GM19240 (cell line): ENCODE measurements at regions not wholly inside any gene's neighbourhood (a gene's known extent, or its start where the extent isn't known, plus 50 kb on each side); places are given as distances from the start of the nearest gene placed in this dataset.

Source experiments
- DNase-seq: peaks from one replicate; pipeline ENCODE4 v3.0.0; 2011; ENCODE audit warnings: low spot score; ENCODE audit not compliant: insufficient read length

DNA sequence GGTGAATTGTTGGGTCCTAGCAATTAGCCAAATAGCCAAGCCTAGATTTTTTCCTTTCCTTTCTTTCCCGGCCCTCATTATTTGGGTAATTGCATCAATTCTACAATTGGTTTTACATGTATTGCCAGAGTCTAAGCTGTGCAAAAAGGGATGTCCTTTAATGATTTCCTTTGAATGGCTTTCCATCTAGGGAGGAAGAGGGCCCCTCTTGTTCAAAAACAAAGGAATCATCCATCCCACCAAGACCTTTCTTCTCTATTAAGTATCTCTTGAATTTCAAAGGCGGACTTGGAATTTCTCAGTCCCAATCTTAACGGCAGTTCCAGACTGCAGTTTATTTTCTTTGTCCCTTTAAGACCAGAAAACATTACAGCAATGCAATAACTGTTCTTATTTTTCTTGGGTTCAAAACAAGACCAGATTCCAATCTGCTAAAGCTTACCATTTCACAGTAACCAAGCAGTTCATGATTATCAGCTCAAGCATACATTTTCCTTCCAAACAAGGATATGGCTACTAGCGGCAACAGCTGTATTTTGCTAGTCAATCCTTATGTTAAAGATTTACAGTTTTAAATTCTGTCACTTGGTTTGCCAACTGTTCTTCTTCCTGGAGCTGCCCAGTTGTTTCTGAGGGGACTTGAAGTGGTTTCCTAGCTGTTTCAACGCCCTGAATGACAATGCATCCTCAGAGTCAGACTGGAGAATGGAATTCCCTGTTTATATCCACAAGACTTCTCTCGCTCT lies 91.4 kb upstream of the LRIG1 start:
- no peak for DNase-seq

DNA sequence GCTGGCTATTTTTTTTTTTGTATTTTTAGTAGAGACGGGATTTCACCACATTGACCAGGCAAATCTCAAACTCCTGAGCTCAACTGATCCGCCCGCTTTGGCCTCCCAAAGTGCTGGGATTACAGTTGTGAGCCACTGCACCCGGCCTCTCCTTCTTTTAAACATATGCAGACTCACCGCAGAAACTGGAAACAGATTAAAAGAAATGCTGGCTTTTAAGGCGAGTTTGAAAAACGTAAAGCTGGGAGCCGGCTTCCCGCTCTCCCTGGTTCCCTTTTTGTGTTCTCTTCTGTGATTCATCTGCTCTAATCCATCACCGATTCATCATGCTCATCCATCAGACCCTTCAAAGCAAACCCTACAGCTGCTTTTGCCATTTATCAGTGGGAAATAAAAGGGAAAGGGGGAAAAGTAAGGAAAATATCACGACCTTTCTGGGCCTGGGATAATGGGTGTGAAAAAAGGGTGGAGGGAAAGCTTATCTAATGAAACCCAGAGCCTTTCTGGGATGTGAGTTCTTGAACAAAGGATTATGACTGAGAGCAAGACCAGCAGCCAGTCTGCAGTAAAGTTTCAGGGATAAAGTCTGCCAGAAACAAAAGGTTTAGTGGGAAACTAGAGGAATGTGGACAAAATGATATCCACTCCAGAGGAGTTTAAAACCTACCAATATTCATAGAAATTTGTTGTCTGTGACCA lies 92.3 kb upstream of the LRIG1 start:
- no peak for DNase-seq

DNA sequence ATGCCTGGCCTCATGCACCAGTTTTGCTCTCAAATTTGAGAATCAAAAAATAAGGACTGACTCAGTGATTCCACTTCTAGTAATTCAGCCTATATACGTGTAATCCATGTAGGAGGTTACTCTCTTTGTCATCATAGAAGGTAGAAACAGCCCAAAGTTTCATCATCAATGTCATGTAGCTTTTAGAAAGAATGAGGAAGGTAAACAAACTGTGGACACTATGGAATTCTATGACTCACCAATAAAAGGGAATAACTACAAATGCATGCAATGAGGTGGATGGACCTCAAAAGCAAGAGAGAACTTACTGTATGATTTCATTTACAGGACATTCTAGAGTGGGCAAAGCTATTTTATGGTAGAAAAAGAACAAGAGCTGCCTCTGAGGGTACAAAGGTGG lies 93.2 kb upstream of the LRIG1 start:
- DNase-seq, result no peak

DNA sequence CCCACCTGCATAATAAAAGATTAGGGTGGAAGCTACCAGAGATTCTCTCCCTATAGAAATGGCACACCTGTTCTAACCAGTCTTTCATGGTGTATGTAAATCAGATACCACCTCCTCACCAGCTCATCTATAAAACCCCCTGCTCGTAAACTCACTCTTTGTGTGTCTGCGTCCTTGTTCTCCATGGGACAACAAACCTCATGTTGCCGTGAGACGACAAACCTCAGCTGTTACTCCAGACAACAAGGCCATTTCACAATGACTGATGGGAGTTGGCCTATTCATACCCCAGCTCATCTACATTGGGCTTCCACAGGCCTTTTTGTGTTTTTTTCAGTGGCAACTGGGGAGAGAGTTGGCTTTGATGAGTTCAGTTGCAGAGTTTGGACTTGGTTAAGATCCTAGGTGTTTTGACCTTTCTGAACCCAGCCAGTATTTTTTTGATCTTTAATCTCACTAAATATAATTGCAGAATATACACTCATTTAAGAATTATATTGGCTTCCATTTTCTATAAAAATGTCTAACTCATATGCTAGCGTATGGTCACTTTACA lies 96.6 kb upstream of the LRIG1 start:
- DNase-seq, result no peak

DNA sequence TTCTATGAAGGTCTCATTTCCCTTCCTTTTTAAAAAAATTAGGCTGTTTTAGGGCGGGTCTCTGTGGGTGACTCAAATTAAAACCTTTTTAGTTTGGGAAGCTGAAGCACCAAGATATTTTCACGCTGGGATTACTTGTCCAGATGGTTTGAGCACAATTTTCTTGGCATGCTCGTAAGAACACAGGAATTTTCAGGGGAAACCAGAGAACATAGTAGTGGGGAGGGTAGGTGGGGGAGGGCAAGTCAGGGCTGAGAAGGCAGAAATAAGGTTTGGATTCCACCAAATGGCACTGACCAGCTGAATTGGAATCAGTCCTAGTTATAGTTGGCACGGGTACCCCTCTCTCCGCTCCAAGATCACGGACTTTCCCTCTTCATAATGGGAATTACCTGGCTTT lies 97.3 kb upstream of the LRIG1 start:
- DNase-seq, result no peak

DNA sequence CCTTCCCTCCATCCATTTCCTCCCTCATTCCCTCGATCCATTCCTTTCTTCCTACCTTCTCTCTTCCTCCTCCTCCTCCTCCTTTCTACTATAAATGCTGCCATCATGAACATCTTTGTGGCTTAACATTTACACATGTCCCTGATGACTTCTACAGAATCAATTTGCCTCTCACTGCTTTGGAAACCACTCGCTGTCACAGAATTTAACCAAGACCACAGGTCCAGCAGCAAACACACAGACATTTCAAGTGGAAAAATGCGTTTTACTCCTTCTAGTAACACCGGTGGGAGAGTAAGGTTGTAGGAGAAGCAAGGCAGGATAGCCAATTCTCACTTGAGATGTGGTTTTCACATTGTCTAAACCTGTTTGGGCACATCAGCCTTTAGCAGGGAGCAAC lies 101.4 kb upstream of the LRIG1 start:
- DNase-seq, result no peak

DNA sequence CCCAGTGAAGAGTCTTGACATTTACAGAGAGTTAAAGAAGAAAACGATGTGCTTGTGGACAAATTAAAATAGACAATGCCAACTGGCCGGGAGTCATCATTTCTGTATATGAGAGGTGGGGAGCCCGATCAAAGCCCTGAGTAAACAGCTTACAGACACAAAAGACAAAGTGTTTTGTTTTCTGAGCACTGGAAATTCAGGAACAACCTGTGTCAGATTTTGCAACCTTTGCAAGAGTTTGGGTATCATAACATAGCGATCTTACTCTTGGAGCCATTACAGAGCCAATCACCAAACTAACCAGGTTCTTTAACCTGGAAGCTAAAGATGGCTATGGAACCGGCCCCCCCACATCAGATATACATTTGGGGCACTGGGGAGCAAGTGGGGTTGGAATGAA lies 101.9 kb upstream of the LRIG1 start:
- no peak for DNase-seq

DNA sequence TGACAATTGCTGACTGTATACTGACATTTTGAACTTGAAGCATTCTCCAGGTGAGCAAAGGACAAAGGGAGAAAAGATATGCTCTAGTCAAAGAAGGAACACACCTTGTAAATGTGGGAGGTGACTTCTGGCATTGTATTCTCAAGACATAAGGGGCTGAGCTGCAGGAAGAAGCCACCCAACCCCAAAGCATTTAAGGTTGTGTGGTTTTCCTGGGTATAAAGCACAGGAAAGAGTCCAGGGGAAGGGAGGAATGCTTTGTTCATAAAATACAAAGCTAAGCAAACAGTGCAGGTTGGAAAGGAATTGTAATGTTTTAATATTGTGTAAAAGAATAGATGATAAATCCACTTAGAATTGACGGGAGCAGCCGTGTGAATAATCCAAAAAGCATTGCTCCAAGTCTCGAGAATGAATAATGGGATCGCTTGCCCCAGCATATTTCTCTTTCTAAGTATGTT lies 102.4 kb upstream of the LRIG1 start:
- no peak for DNase-seq

DNA sequence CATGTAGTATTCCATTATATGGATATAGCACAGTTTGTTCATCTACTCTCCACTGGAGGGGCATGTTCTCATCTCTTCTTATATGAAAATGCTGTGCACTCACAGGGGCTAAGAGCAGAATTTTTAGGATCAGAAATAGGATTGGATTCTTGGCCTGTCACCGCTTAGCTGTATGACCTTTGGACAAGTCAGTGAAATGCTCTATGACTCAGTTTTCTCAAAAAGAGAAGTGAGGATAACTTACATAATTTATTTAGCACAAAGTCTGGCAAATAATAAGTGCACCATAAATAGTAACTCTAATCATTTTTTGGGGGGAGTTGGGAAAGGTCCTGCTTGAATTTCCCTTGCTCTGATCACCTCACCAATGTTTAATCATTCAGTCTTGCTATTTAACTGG lies 103.7 kb upstream of the LRIG1 start:
- DNase-seq, result no peak

DNA sequence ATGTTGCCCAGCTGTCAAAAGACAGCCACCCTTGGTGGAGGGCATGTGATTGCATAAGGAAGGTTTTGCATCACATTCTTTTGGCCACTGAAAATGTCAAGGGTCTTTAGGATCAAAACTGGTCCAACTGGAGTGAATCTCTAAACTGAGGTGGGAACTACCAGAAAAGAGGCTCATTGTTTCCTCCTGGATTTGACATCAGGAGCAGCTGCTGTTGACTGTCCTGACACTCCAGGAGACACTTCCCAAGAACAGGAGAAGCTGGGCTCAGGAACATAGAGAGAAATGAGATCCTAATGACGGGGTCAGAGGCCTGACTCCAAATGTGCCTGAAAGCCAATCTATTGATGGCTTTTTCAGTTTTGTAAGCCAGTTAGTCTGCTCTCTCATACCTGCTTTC lies 105.3 kb upstream of the LRIG1 start:
- no peak for DNase-seq

DNA sequence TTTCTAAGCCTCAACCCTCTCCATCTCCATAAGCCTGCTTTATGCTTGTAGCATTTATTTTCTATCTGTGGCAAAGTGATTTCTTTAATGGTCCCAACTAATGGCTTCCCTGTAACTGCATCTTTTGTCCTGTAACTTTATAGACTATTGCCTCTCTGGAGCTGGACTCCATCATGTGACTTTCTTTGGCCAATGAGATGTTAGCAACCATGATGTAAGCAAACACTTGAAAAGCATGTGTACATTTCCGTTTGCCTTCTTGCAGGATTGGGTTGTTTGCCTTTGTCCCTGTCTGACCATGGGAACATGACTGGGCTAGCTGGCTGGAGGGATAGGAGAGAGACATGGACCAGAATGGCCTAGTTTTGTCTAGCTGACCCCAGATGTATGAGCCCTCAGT lies 106.0 kb upstream of the LRIG1 start:
- DNase-seq, result no peak

DNA sequence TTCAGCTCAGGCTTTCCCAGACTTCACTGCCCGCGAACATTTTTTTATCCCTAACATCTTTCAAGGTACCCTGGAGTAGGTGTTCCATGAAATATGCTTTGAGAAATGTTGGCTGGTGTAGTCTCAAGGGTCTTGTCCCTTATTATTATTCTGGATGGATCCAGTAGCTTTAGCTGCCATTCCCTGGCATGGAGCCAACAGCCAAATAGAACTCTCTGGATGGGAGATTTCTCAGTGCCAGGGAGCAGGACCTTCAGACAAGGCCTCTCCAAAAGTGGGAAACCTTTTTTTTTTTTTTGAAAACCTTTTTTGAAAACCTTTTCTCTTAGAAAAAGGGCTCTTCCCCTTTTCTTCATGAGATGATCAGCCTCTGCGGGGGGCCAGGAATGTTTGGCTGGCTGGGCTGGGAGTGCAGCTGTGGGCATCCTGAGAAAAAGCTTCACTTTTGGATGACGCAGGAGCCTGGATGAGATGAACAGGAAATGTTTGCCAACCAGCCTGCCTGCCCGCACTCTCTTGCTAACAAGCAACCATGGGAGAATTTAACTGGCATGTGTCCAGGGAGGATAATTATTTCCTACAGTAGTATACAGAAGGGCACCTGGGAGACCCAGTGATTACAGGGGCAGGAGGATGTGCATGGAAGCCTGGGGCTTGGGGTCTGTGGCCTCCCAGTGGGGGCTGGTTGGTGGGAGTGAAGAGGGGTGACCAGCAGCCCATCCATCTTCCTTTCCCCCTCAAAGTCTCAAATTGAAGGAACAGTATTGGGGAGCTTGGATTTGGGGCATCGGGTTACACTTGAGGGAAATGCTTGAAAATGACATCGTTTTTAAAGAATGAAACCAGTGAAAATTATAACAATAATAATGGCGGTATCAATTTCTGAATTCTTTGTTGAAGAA lies 109.1 kb upstream of the LRIG1 start:
- no peak for DNase-seq

DNA sequence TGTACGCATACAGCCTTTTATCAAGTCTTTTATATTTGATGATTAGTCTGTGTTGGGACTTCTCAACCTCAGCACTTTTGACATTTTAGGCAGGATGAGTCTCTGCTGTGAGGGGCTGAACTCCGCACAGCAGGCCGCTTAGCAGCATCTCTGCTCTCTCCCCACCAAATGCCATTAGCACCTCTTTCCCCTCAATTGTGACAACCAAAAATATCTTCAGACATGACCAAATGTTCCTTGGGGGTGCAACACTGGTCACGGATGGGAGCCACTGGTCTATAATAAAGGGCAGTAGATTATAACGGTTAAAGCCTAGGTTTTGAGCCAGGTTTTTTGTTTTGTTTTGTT lies 109.7 kb upstream of the LRIG1 start:
- no peak for DNase-seq

DNA sequence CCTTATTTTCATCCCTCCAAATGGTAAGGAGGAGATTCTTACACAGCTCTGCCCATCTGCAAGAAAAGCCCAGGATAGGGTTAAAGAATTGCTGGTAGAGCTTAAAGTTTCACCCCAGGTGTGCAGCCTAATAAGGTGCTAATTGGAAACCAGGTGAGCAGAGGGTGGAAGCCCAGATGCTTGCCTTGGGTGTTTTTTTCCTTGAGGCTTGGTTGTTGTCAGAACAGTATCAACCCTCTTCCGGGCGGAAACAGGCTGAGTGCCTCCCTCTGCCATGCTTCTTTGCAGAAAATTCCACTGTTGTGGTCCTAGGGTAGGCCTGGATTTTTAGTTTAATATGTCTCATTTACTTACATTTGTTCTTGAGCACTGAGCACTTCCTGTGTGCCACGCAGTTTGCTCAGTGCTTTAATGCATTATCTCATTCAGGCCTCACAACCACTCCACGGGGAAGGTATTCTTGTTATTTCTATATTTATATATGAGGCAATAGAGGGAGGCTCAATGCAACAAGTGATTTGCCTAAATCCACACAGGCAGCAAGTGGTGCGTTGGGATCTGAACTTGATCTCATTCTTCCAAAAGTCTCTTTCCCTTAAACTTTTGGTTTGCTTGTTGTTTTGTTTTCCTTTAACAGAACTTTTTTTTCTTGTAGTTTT lies 115.0 kb upstream of the LRIG1 start:
- DNase-seq, result no peak

DNA sequence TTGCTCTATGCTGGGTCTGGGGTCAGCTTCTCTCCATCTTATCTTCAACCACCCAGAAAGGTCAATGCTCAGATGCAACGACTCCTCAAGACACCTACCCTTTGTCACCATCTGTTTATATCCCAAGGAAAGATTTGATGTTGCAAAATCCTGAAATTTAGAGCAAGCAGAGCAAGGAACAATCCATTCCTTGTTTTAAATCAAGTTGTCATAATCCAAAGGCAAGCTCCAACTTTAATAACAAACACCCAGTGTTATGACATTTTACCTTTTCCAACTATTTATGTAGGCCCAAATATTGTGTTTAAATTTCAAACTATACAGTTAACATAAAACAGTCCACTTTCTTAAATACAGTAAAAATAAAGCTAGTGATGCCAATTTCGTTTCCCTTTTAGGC lies 116.5 kb upstream of the LRIG1 start:
- DNase-seq, result no peak

DNA sequence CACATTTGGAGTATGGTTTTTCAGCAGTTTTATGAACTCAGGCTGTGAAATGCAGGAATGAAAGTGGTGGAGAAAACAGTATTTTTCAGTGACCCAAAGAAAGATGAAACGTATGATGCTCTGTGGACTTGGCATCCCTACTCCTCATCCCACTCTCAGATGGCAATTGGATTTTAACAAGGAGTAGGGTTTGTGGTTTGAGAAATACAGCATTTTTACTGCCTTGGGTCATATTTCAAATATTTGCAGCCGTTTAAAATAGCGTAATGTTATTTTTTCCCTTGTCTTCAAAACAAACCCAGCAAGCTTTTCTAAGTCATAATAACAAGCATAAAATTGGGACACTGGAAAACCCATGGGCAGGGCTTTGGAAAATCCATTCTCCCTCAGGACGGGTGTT lies 117.2 kb upstream of the LRIG1 start:
- no peak for DNase-seq

DNA sequence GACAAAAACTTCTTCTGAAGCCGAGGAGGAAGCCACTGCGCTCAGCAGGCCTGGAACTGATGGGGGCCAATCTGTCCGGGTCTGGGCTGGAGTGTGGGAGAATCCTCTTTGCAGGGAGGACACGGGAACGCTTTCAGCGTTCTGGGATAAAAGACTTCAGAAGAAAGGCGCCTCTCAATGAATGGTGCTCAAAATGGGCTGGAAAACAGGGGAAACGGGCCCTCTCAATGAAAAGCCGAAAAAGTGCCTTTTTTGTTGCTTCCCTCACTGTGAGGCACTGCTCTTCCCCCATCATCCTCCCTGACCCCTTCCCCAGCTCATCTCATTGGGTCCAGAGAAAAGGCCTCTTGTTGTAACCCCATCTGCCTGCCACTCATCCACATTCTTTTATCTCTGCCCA lies 119.5 kb upstream of the LRIG1 start:
- no peak for DNase-seq

DNA sequence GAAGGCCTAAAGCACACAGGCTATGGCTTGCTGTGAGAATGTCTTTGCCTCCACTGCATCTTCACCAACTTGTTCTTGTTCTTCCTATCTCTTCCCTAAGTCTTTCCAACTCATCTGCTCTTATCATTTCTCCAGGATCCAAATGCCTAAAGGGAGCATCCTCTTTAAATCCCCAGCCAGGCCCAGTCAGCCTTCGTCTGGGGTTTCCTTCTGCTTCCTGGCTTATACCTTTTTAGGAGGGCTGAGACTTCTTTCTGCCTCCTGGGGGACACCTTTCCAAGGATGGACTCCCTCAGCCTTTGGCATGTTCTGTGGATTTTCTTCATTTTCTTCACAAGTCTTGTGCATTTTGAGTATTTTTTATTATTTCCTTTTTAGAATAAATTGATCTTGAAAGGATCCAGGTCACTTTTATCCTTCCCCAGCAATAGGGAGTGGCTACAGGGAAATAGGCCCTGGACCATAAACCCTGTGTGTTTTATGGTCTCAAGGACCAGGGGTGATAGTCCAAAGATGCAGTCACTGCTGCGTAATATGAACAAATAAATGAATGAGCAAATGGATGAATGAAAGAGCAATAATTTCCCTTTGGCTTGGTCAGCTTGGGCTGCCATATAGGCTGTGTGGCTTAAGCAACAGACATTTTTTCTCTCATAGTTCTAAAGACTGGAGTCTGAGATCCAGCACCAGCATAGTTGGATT lies 122.1 kb upstream of the LRIG1 start:
- no peak for DNase-seq

DNA sequence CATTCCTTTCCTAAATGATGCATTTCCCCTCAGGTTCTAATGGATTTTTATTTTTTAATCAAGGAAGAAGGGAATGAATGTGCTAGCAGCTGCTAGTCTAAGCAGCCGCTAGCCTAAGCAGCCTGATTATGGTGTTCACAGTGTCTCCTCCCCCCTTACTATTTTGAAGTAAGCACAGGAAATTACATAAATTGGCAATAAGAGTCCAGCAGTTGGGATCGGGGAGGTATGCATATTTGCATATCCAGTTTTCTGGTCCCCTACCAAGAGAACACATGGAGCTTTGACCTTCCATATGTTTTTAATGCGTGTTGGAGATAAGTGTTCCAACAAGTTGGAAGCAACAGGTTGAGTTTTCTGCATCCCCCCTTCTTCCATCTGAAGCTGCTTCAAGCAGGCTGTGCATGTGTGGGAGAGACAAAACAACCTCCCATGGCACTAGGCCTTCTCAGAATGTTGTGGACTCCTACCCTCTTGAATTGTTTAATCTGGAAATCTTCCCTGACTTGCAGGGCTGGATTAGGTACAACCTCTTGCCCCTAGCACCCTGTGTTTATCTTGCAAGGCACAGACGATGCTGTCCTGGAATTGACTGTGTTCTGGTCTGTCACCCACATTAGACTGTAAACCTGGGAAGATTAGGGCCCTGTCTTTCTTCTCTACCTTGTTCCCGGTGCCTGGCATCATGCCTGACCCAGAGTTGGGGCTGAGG lies 124.8 kb upstream of the LRIG1 start:
- DNase-seq, result no peak
